ENCODE measurements at regions not wholly inside any gene's neighbourhood (a gene's known extent, or its start where the extent isn't known, plus 50 kb on each side); places are given as distances from the start of the nearest gene placed in this dataset.
"Not testable (repeated sequence)": the region's sequence is repeated elsewhere in the genome, so short reads cannot be mapped to it uniquely, and the experiment has no call there.

- no peaks in the 10 kb centered on the region for H3K9me3 ChIP-seq (ENCODE audit: control insufficient read depth in 1 of 2, low read length in 2 of 2)
- no peaks in the 10 kb centered on the region for H3K27me3 ChIP-seq (ENCODE audit: low read depth, low read length)
- H3K27ac ChIP-seq (ENCODE audit: low read length) = no peak overlapping the region
- H3K36me3 ChIP-seq (ENCODE audit: control insufficient read depth in 1 of 2, insufficient read depth in 2 of 2, low read length in 2 of 2) = no peaks in the 10 kb centered on the region
- H3K4me3 ChIP-seq (ENCODE audit: low read depth in 1 of 2, low read length in 2 of 2) = no peak overlapping the region
- H3K4me1 ChIP-seq (ENCODE audit: control insufficient read depth in 1 of 2, insufficient read depth in 2 of 2, low read length in 2 of 2) = no peaks in the 10 kb centered on the region
Measured at GRCh38 chr2:136715146-136715545, 50.2 kb upstream of the THSD7B start.

GRCh38 chr2:136714452-136714951, 50.8 kb upstream of the THSD7B start:
- Histone ChIP-seq H3K4me1 (ENCODE audit: control insufficient read depth in 1 of 2, insufficient read depth in 2 of 2, low read length in 2 of 2) (no peaks in the 10 kb centered on the region), H3K27me3 (ENCODE audit: low read depth, low read length) (no peaks in the 10 kb centered on the region), H3K27ac (ENCODE audit: low read length) (no peak overlapping the region), H3K9me3 (ENCODE audit: control insufficient read depth in 1 of 2, low read length in 2 of 2) (no peaks in the 10 kb centered on the region), H3K36me3 (ENCODE audit: control insufficient read depth in 1 of 2, insufficient read depth in 2 of 2, low read length in 2 of 2) (no peaks in the 10 kb centered on the region), H3K4me3 (ENCODE audit: low read depth in 1 of 2, low read length in 2 of 2) (no peak overlapping the region)

- no peaks in the 10 kb centered on the region for H3K27me3 ChIP-seq (ENCODE audit: low read depth, low read length)
- H3K27ac ChIP-seq (ENCODE audit: low read length) = no peak overlapping the region
- H3K9me3 ChIP-seq (ENCODE audit: control insufficient read depth in 1 of 2, low read length in 2 of 2) = no peaks in the 10 kb centered on the region
Measured at GRCh38 chr2:136713739-136714138, 51.6 kb upstream of the THSD7B start.

GRCh38 chr2:136705336-136705735, 60.0 kb upstream of the THSD7B start:
- no peaks in the 10 kb centered on the region for H3K4me1 ChIP-seq (ENCODE audit: control insufficient read depth in 1 of 2, insufficient read depth in 2 of 2, low read length in 2 of 2)
- H3K9me3 ChIP-seq (ENCODE audit: control insufficient read depth in 1 of 2, low read length in 2 of 2) = peaks cover 0 to 7% of the 10 kb centered on the region in 2 donors
- no peaks in the 10 kb centered on the region for H3K27me3 ChIP-seq (ENCODE audit: low read depth, low read length)
- H3K4me3 ChIP-seq (ENCODE audit: low read depth in 1 of 2, low read length in 2 of 2) = no peak overlapping the region
- H3K27ac ChIP-seq (ENCODE audit: low read length) = no peak overlapping the region
- H3K36me3 ChIP-seq (ENCODE audit: control insufficient read depth in 1 of 2, insufficient read depth in 2 of 2, low read length in 2 of 2) = no peaks in the 10 kb centered on the region

More at GRCh38 chr2:136713739-136714138, 51.6 kb upstream of the THSD7B start:
- H3K4me3 ChIP-seq (ENCODE audit: low read depth in 1 of 2, low read length in 2 of 2) = no peak overlapping the region
- H3K4me1 ChIP-seq (ENCODE audit: control insufficient read depth in 1 of 2, insufficient read depth in 2 of 2, low read length in 2 of 2) = no peaks in the 10 kb centered on the region
- H3K36me3 ChIP-seq (ENCODE audit: control insufficient read depth in 1 of 2, insufficient read depth in 2 of 2, low read length in 2 of 2) = no peaks in the 10 kb centered on the region

- Histone ChIP-seq H3K4me3 (ENCODE audit: low read depth in 1 of 2, low read length in 2 of 2) (no peak overlapping the region), H3K27me3 (ENCODE audit: low read depth, low read length) (no peaks in the 10 kb centered on the region), H3K27ac (ENCODE audit: low read length) (no peak overlapping the region), H3K36me3 (ENCODE audit: control insufficient read depth in 1 of 2, insufficient read depth in 2 of 2, low read length in 2 of 2) (no peaks in the 10 kb centered on the region), H3K4me1 (ENCODE audit: control insufficient read depth in 1 of 2, insufficient read depth in 2 of 2, low read length in 2 of 2) (no peaks in the 10 kb centered on the region), H3K9me3 (ENCODE audit: control insufficient read depth in 1 of 2, low read length in 2 of 2) (peaks cover 0 to 14% of the 10 kb centered on the region in 2 donors)
Measured at GRCh38 chr2:136703214-136703613, 62.1 kb upstream of the THSD7B start.

- Histone ChIP-seq H3K4me3 (ENCODE audit: low read depth in 1 of 2, low read length in 2 of 2) (no peak overlapping the region), H3K27me3 (ENCODE audit: low read depth, low read length) (no peaks in the 10 kb centered on the region), H3K4me1 (ENCODE audit: control insufficient read depth in 1 of 2, insufficient read depth in 2 of 2, low read length in 2 of 2) (no peaks in the 10 kb centered on the region), H3K27ac (ENCODE audit: low read length) (no peak overlapping the region), H3K36me3 (ENCODE audit: control insufficient read depth in 1 of 2, insufficient read depth in 2 of 2, low read length in 2 of 2) (no peaks in the 10 kb centered on the region), H3K9me3 (ENCODE audit: control insufficient read depth in 1 of 2, low read length in 2 of 2) (peaks cover 0 to 14% of the 10 kb centered on the region in 2 donors)
Measured at GRCh38 chr2:136696438-136696837, 68.9 kb upstream of the THSD7B start.

GRCh38 chr2:136693966-136694365, 71.4 kb upstream of the THSD7B start:
- H3K36me3 ChIP-seq (ENCODE audit: control insufficient read depth in 1 of 2, insufficient read depth in 2 of 2, low read length in 2 of 2) = no peaks in the 10 kb centered on the region
- H3K27ac ChIP-seq (ENCODE audit: low read length) = no peak overlapping the region
- no peaks in the 10 kb centered on the region for H3K4me1 ChIP-seq (ENCODE audit: control insufficient read depth in 1 of 2, insufficient read depth in 2 of 2, low read length in 2 of 2)
- H3K27me3 ChIP-seq (ENCODE audit: low read depth, low read length) = no peaks in the 10 kb centered on the region
- H3K9me3 ChIP-seq (ENCODE audit: control insufficient read depth in 1 of 2, low read length in 2 of 2) = no peaks in the 10 kb centered on the region
- H3K4me3 ChIP-seq (ENCODE audit: low read depth in 1 of 2, low read length in 2 of 2) = no peak overlapping the region

GRCh38 chr2:136680079-136680478, 85.3 kb upstream of the THSD7B start:
- H3K4me3 ChIP-seq (ENCODE audit: low read depth in 1 of 2, low read length in 2 of 2); H3K36me3 ChIP-seq (ENCODE audit: control insufficient read depth in 1 of 2, insufficient read depth in 2 of 2, low read length in 2 of 2); H3K4me1 ChIP-seq (ENCODE audit: control insufficient read depth in 1 of 2, insufficient read depth in 2 of 2, low read length in 2 of 2); H3K27me3 ChIP-seq (ENCODE audit: low read depth, low read length); H3K27ac ChIP-seq (ENCODE audit: low read length); H3K9me3 ChIP-seq (ENCODE audit: control insufficient read depth in 1 of 2, low read length in 2 of 2): not testable (repeated sequence)

GRCh38 chr2:136665736-136666135, 99.6 kb upstream of the THSD7B start:
- Histone ChIP-seq H3K4me1 (ENCODE audit: control insufficient read depth in 1 of 2, insufficient read depth in 2 of 2, low read length in 2 of 2) (no peaks in the 10 kb centered on the region), H3K27ac (ENCODE audit: low read length) (no peak overlapping the region), H3K36me3 (ENCODE audit: control insufficient read depth in 1 of 2, insufficient read depth in 2 of 2, low read length in 2 of 2) (no peaks in the 10 kb centered on the region), H3K4me3 (ENCODE audit: low read depth in 1 of 2, low read length in 2 of 2) (no peak overlapping the region), H3K9me3 (ENCODE audit: control insufficient read depth in 1 of 2, low read length in 2 of 2) (no peaks in the 10 kb centered on the region), H3K27me3 (ENCODE audit: low read depth, low read length) (no peaks in the 10 kb centered on the region)

GRCh38 chr2:136664713-136665405, 100.5 kb upstream of the THSD7B start:
- H3K4me1 ChIP-seq (ENCODE audit: control insufficient read depth in 1 of 2, insufficient read depth in 2 of 2, low read length in 2 of 2) = no peaks in the 10 kb centered on the region
- H3K4me3 ChIP-seq (ENCODE audit: low read depth in 1 of 2, low read length in 2 of 2) = no peak overlapping the region
- H3K27me3 ChIP-seq (ENCODE audit: low read depth, low read length) = no peaks in the 10 kb centered on the region

GRCh38 chr2:136658201-136658600, 107.1 kb upstream of the THSD7B start:
- no peaks in the 10 kb centered on the region for H3K4me1 ChIP-seq (ENCODE audit: control insufficient read depth in 1 of 2, insufficient read depth in 2 of 2, low read length in 2 of 2)
- H3K36me3 ChIP-seq (ENCODE audit: control insufficient read depth in 1 of 2, insufficient read depth in 2 of 2, low read length in 2 of 2) = no peaks in the 10 kb centered on the region
- H3K27me3 ChIP-seq (ENCODE audit: low read depth, low read length) = no peaks in the 10 kb centered on the region
- no peaks in the 10 kb centered on the region for H3K9me3 ChIP-seq (ENCODE audit: control insufficient read depth in 1 of 2, low read length in 2 of 2)
- H3K4me3 ChIP-seq (ENCODE audit: low read depth in 1 of 2, low read length in 2 of 2) = no peak overlapping the region
- no peak overlapping the region for H3K27ac ChIP-seq (ENCODE audit: low read length)

More at GRCh38 chr2:136664713-136665405, 100.5 kb upstream of the THSD7B start:
- Histone ChIP-seq H3K27ac (ENCODE audit: low read length) (no peak overlapping the region), H3K9me3 (ENCODE audit: control insufficient read depth in 1 of 2, low read length in 2 of 2) (no peaks in the 10 kb centered on the region), H3K36me3 (ENCODE audit: control insufficient read depth in 1 of 2, insufficient read depth in 2 of 2, low read length in 2 of 2) (no peaks in the 10 kb centered on the region)

GRCh38 chr2:136653861-136654260, 111.5 kb upstream of the THSD7B start:
- no peaks in the 10 kb centered on the region for H3K27me3 ChIP-seq (ENCODE audit: low read depth, low read length)
- no peaks in the 10 kb centered on the region for H3K9me3 ChIP-seq (ENCODE audit: control insufficient read depth in 1 of 2, low read length in 2 of 2)
- H3K4me3 ChIP-seq (ENCODE audit: low read depth in 1 of 2, low read length in 2 of 2) = no peak overlapping the region
- H3K4me1 ChIP-seq (ENCODE audit: control insufficient read depth in 1 of 2, insufficient read depth in 2 of 2, low read length in 2 of 2) = peaks cover 0 to 4% of the 10 kb centered on the region in 2 donors
- H3K36me3 ChIP-seq (ENCODE audit: control insufficient read depth in 1 of 2, insufficient read depth in 2 of 2, low read length in 2 of 2) = no peaks in the 10 kb centered on the region
- H3K27ac ChIP-seq (ENCODE audit: low read length) = no peak overlapping the region
